HG03521 (cell line): ENCODE measurements at regions not wholly inside any gene's neighbourhood (a gene's known extent, or its start where the extent isn't known, plus 50 kb on each side); places are given as distances from the start of the nearest gene placed in this dataset.
"Not testable (repeated sequence)": the region's sequence is repeated elsewhere in the genome, so short reads cannot be mapped to it uniquely, and the experiment has no call there.

Experiments
- ATAC-seq: cut with Tn5 transposase; IDR thresholded peaks from one replicate; pipeline ENCODE4 v1.9.1; 2021; ENCODE audit warnings: mild to moderate bottlenecking, moderate library complexity; ENCODE audit not compliant: unreplicated experiment

GRCh38 chr6:78383968-78384367 lies 483.4 kb upstream of the IRAK1BP1 start:
- ATAC-seq = no peak

DNA sequence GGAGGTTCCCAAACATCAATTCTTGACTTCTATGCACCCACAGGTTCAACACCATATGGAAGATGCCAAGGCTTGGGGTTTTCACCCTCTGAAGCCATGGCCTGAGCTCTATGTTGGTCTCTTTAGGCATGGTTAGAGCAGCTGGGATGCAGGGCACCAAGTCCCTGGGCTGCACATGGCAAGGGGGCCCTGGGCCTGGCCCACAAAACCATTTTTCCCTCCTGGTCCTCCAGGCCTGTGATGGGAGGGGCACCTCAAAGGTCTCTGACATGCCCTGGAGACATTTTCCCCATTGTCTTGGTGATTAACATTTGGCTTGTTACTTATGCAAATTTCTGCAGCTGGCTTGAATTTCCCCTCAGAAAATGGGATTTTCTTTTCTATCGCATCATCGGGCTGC lies 480.5 kb upstream of the IRAK1BP1 start:
- ATAC-seq = not testable (repeated sequence)

- ATAC-seq = no peak
Measured at GRCh38 chr6:78390066-78390465, 477.3 kb upstream of the IRAK1BP1 start.

DNA sequence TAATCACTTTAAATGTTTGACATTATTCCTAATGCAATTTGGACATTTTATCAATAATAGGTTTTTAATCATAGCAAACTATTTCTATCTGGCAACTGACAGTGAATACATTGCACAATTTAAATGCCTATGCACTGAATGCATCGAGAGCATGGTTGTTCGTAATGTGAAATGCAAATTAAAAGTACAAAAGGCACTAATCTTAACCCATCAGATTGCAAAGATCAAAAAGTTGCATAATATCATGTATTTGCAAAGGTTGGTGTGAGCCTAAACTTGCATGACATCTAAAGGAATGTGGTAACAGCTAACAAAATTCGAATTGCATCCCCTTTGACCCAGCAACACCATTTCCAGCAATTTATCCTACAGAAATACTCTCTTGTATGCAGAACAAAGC lies 469.9 kb upstream of the IRAK1BP1 start:
- ATAC-seq = no peak

DNA sequence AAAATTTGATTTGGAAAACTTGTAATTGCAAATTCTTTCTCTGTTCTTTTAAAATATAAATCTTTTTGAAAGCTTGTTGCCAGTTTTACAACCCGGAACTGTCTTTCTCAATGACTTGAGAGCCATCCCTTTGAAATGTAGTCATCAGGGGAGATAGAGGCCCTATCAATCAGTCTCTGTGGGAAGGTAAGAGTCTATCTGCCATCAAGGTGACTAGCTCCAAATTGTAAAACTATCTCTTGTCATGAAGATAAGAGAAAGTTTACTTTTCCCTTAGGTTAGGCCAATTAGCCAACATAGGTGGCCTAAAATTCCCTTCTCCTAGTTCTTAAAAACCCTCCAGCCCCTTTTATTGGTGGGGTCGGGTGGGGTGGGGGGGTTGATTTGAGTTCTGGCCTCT lies 469.1 kb upstream of the IRAK1BP1 start:
- ATAC-seq = no peak

DNA sequence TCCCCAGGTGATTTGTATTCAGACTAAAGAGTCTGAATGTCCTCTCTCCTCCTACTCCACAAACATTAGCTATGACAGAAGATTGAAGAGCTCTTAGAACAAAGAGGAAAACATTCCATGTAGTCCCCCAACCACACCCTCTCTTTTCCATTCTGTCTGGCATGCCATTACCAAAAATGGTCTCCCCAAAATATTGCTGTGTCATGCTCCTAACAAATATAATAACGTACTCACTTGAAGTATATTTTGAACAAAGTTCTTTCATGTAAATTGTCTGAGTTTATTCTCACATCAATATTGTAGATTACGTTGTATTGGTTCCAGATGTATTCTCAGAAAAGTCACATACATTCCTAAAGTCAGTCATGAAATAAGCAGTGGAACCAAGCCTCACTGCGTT lies 467.3 kb upstream of the IRAK1BP1 start:
- no peak for ATAC-seq

GRCh38 chr6:78427386-78427785 lies 440.0 kb upstream of the IRAK1BP1 start:
- no peak for ATAC-seq

GRCh38 chr6:78430521-78430920 lies 436.8 kb upstream of the IRAK1BP1 start:
- ATAC-seq = no peak

- ATAC-seq = no peak
Measured at GRCh38 chr6:78435671-78436070, 431.7 kb upstream of the IRAK1BP1 start.

DNA sequence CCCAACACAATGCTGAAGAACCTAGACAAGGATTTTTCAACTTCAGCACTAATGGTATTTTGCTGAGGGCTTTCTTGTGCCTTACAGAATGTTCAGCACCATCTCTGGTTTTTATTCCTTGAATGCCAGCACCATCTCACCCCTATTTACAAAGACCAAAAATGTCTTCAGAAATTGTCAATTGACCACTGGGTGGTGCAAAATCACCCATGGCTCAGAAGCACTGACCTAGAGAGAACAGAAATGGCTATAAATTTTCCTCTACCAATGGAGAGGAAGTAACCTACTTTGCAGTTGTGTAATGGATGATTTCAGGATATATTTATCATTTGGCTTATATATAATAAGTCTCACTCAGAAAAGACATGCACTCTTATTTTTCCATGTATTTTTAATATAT lies 431.0 kb upstream of the IRAK1BP1 start:
- ATAC-seq = no peak

DNA sequence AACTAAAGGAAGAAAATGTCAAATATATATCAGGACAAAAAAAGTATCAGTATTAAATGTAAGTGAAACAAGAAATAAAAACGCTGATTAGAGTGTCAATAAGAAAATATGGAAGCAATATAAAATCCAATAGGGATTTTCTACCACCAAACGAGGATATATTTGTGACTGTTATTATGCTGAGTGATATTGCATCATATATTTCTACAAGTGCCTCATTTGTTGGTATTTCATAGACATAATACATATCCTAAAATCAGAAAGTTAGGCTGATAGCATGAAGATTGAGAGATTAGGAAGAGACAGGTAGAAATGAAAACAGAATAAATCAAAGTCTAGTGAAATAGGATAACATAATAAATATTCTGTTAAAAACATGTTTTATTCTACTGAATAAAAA lies 429.2 kb upstream of the IRAK1BP1 start:
- ATAC-seq = no peak

GRCh38 chr6:78460711-78461110 lies 406.6 kb upstream of the IRAK1BP1 start:
- no peak for ATAC-seq

DNA sequence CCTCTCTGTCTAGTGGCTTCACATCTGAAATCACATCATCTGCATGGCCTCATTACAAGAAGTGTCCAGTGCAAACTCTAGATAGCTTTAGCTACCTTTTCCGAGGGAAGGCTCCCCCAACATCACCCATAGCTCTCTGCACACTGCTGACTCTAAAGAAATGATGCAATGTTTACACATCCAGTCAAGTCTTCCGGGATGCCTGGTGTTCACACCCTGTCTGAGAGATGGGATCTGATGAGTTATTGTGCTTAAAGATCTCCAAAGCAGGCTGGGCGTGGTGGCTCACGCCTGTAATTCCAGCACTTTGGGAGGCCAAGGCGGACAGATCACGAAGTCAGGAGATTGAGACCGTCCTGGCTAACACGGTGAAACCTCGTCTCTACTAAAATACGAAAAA lies 404.6 kb upstream of the IRAK1BP1 start:
- no peak for ATAC-seq

DNA sequence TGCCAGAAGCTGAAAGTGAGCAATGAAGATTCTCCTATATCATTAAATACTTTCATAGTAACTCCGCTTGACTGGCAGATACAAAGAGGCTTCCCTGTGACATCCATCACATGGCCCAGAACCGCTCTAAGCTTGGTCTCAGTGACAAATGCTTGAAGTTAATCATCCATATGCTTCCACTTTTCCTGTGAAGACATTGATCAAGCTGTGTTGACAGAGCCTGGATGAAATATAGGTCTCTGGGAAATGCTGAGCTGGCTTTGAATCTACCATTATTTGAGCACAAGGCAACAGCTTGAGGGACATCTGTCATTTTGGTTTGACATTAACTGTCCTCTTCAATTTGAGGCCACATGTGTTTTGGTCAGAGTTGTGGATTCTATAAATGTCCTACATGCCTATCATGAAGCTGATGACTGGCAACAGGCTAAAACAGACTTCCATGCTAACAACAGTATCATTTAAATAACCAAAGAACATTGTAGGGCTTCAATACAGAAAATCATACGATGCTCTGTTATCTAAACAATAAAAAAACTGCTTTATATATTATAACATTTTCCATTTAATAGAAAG lies 402.2 kb upstream of the IRAK1BP1 start:
- ATAC-seq = no peak

DNA sequence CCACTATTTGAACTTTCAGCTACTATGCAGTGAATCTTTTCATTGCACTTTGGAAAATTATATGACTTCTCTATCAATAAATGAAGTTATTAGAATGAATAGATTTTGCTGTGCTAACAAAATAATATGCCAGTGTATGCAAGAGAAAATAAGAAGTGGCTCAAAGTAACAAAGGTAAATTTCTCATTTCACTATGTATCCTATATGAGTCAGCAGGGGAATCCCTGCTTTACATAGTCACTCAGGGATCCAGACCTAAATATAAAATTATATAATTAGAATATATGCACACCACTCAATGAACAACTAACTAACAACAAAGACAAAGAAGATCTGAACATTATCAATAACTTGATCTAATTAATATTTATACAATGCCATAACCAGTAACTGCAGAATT lies 390.8 kb upstream of the IRAK1BP1 start:
- ATAC-seq = no peak

- ATAC-seq = no peak
Measured at GRCh38 chr6:78482801-78483552, 384.4 kb upstream of the IRAK1BP1 start.

- no peak for ATAC-seq
Measured at GRCh38 chr6:78483553-78484197, 383.7 kb upstream of the IRAK1BP1 start.

- ATAC-seq = no peak
Measured at GRCh38 chr6:78484198-78485064, 382.9 kb upstream of the IRAK1BP1 start.

DNA sequence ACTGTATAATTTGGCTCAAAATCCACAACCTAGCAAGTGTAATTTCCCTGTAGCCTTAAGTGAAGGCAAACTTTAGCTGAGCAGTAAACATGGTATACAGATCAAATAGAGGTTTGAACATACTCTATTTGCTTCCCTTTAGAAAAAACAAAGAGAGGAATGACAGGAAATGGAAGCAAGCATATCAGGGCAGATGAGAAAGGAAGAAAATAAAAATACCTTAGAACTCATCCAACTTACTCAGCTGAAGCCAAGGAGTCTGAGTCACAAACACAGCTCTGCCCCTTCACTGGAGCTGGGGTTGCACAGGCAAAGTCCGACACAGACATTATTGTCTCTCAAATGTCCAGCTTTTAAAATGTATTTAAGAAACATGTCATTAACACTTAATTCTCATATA lies 379.9 kb upstream of the IRAK1BP1 start:
- ATAC-seq = no peak

- ATAC-seq = no peak
Measured at GRCh38 chr6:78489874-78490273, 377.5 kb upstream of the IRAK1BP1 start.

GRCh38 chr6:78492351-78493017 lies 374.9 kb upstream of the IRAK1BP1 start:
- ATAC-seq = no peak
